ENCODE measurements at regions not wholly inside any gene's neighbourhood (a gene's known extent, or its start where the extent isn't known, plus 50 kb on each side); places are given as distances from the start of the nearest gene placed in this dataset.

DNA sequence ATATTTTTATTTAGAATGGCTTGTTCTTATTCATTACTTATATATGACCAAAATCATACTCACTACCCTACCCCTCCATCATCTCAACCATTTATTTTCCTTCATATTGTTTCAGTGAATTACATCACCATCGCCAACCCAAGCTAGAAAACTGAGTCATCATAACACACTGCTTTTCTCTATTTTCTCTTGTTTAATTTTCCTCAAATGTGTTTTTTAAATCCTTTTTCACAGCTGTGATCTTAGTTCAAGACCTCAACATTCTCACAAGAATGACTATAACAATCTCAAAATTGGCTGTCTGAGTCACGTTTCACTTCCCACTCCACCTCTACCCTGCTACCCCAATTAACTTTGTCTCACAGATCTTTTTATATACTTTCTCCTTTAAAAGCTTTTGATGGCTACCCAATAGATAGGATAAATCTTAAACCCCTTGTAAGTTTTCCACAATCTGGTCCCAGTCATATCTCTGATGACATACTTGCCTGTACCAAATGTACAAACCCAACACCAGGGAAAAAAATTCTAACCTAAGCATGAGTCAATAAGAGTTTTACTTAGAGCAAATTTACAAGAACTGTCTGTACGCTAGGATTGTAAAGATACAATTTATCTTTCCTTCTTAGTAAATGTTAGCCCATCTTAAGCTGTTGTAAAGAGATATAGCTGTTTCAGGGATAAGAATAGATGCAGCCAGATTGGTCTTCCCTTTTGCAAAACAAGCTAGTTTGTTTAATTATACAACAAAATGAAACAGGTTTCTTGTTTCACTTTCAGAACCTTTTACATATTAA, 635.1 kb upstream of the SLC39A10 start:
- TF ChIP-seq CTCF (IDR thresholded peaks at IDR 0.05) (no peak), POLR2A (IDR thresholded peaks at IDR 0.05) (no peak)
